Thoracic aorta (tissue), 2 donors: ENCODE measurements at regions not wholly inside any gene's neighbourhood (a gene's known extent, or its start where the extent isn't known, plus 50 kb on each side); places are given as distances from the start of the nearest gene placed in this dataset.

Experiments used
- ATAC-seq: fragments of 150-250 bp; one replicate; pipeline ENCODE4 v1.8.0; 2017; ENCODE audit warnings: low read depth; ENCODE audit not compliant: insufficient number of reproducible peaks, low FRiP score
- DNase-seq: peaks from one replicate; pipeline ENCODE4 v3.0.0-alpha.2; 2020; ENCODE audit warnings: low spot score
- H3K27ac ChIP-seq, 2 donors: fragments of 200-600 bp; sonication (generic); 1 replicate in 1 of 2; 2 replicates in 1 of 2; pipeline ENCODE4 v1.5.1; 2016; ENCODE audit warnings: mild to moderate bottlenecking in 2 of 2, moderate library complexity in 2 of 2
- H3K27me3 ChIP-seq: fragments of 200-600 bp; sonication (generic); replicated peaks from 2 replicates; pipeline ENCODE4 v1.6.0; 2016; ENCODE audit warnings: mild to moderate bottlenecking; ENCODE audit not compliant: insufficient read depth
- H3K36me3 ChIP-seq: fragments of 200-600 bp; sonication (generic); one replicate; pipeline ENCODE4 v1.5.1; 2016
- H3K4me1 ChIP-seq, 2 donors: fragments of 200-600 bp; sonication (generic); 1 replicate in 1 of 2; 2 replicates in 1 of 2; pipeline versions ENCODE4 v1.5.1 to v1.6.0; 2016; ENCODE audit warnings: low read depth in 2 of 2, mild to moderate bottlenecking in 1 of 2; ENCODE audit not compliant: control insufficient read depth in 1 of 2
- H3K4me3 ChIP-seq: fragments of 200-600 bp; sonication (generic); 2 replicates; pipeline ENCODE4 v1.5.1; 2016; ENCODE audit warnings: mild to moderate bottlenecking
- H3K9me3 ChIP-seq: fragments of 200-600 bp; sonication (generic); 2 replicates; pipeline ENCODE4 v1.5.1; 2016
- TF ChIP-seq, protein P1 (sequence below): fragments of 200-600 bp; sonication (generic); IDR thresholded peaks from one replicate; pipeline ENCODE4 v1.5.1; 2019; ENCODE audit warnings: antibody characterized with exemption

DNA sequence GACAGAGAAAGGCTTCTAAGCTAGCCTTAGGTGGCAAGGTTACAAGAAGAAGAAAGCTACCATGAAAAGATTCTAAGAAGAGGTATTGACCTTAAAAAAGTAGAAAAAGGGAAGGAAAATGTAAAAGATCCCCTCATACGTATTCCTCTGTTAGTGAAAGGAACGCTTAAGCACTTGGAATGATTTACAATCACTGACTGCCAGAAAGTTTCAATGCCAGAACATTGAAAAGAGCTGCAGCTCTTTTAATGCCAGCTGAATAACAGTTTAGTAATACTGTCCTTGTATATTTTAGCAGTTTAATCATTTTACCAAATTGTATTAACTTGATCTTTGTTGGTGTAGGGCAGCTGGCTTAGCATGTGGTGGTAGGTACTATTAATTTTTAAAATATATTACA lies 650.7 kb downstream of the FAM181B start:
- TF ChIP-seq, protein P1, sequence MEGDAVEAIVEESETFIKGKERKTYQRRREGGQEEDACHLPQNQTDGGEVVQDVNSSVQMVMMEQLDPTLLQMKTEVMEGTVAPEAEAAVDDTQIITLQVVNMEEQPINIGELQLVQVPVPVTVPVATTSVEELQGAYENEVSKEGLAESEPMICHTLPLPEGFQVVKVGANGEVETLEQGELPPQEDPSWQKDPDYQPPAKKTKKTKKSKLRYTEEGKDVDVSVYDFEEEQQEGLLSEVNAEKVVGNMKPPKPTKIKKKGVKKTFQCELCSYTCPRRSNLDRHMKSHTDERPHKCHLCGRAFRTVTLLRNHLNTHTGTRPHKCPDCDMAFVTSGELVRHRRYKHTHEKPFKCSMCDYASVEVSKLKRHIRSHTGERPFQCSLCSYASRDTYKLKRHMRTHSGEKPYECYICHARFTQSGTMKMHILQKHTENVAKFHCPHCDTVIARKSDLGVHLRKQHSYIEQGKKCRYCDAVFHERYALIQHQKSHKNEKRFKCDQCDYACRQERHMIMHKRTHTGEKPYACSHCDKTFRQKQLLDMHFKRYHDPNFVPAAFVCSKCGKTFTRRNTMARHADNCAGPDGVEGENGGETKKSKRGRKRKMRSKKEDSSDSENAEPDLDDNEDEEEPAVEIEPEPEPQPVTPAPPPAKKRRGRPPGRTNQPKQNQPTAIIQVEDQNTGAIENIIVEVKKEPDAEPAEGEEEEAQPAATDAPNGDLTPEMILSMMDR = no peak
- no peak for ATAC-seq

GRCh38 chr11:82080160-82080559 lies 653.5 kb downstream of the FAM181B start:
- no peak for ATAC-seq

More for the DNA sequence above, 650.7 kb downstream of the FAM181B start:
- DNase-seq = no peak
- no peaks in the 10 kb centered on the region for H3K36me3 ChIP-seq
- H3K4me3 ChIP-seq = no peak overlapping the region
- H3K27ac ChIP-seq = no peak overlapping the region
- H3K27me3 ChIP-seq = no peaks in the 10 kb centered on the region
- H3K4me1 ChIP-seq = no peaks in the 10 kb centered on the region
- no peaks in the 10 kb centered on the region for H3K9me3 ChIP-seq

DNA sequence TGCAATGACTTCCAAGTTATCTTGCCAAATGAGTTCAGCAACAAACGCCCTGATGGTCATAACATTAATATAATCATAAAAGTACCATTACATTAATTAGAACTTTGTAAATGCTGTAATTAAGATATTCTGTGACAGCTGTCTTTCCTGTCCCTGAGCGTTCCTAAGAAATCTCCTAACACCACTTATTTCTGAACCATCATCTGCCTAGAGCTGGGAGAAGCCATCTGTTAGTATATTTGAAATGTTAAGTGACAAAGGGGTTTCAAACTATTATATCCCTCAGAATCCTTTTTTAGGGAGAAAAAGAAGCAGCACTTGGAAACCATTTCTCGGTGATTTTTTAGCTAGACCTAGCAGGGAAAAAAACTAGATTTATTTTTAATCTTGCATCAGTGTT lies 657.5 kb downstream of the FAM181B start:
- ATAC-seq (no peak), DNase-seq (no peak)
- no peaks in the 10 kb centered on the region for H3K36me3 ChIP-seq
- no peak overlapping the region for H3K4me3 ChIP-seq
- TF ChIP-seq, protein P1 = no peak
- H3K27ac ChIP-seq = no peak overlapping the region
- H3K4me1 ChIP-seq = no peaks in the 10 kb centered on the region
- H3K9me3 ChIP-seq = no peaks in the 10 kb centered on the region
- no peaks in the 10 kb centered on the region for H3K27me3 ChIP-seq

More at GRCh38 chr11:82080160-82080559, 653.5 kb downstream of the FAM181B start:
- no peaks in the 10 kb centered on the region for H3K36me3 ChIP-seq
- TF ChIP-seq, protein P1 = no peak
- no peak overlapping the region for H3K4me3 ChIP-seq
- H3K27me3 ChIP-seq = no peaks in the 10 kb centered on the region
- no peaks in the 10 kb centered on the region for H3K9me3 ChIP-seq
- no peaks in the 10 kb centered on the region for H3K4me1 ChIP-seq
- no peak for DNase-seq
- H3K27ac ChIP-seq = no peak overlapping the region

DNA sequence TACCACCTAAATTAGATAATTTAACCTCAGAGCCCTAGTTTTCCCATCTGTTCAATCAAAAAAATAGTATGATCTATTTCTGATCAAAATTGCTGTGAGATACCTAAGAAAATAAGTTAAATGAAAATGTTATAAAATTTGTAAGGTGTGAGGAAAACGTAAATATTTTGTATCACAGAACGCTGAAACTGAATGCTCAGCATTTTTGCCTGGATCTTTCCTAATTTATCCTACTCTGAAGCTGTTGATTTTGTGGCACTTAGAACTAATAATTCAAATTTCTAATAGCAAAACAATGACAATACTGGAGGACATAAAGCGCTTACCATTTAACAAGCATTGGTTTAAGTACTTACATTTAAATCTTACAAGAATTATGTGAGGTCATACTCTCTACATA lies 674.2 kb downstream of the FAM181B start:
- Histone ChIP-seq H3K36me3 (no peaks in the 10 kb centered on the region), H3K27me3 (no peaks in the 10 kb centered on the region), H3K27ac (no peak overlapping the region), H3K9me3 (no peaks in the 10 kb centered on the region), H3K4me1 (no peaks in the 10 kb centered on the region), H3K4me3 (no peak overlapping the region)
- no peak for ATAC-seq
- TF ChIP-seq, protein P1 = no peak
- DNase-seq = no peak

- H3K27me3 ChIP-seq = no peaks in the 10 kb centered on the region
- TF ChIP-seq, protein P1 = no peak
- no peaks in the 10 kb centered on the region for H3K36me3 ChIP-seq
- H3K27ac ChIP-seq = no peak overlapping the region
- no peaks in the 10 kb centered on the region for H3K9me3 ChIP-seq
- DNase-seq (no peak), ATAC-seq (no peak)
- H3K4me3 ChIP-seq = no peak overlapping the region
- no peaks in the 10 kb centered on the region for H3K4me1 ChIP-seq
These were observed 677.2 kb downstream of the FAM181B start for GRCh38 chr11:82056450-82056849.
